NCI-H1436 (cell line): ENCODE measurements at regions not wholly inside any gene's neighbourhood (a gene's known extent, or its start where the extent isn't known, plus 50 kb on each side); places are given as distances from the start of the nearest gene placed in this dataset.
"Not testable (repeated sequence)": the region's sequence is repeated elsewhere in the genome, so short reads cannot be mapped to it uniquely, and the experiment has no call there.

Experiments
- DNase-seq: peaks from one replicate; lab custom pipeline; 2025; lab: John Stamatoyannopoulos, UW

DNA sequence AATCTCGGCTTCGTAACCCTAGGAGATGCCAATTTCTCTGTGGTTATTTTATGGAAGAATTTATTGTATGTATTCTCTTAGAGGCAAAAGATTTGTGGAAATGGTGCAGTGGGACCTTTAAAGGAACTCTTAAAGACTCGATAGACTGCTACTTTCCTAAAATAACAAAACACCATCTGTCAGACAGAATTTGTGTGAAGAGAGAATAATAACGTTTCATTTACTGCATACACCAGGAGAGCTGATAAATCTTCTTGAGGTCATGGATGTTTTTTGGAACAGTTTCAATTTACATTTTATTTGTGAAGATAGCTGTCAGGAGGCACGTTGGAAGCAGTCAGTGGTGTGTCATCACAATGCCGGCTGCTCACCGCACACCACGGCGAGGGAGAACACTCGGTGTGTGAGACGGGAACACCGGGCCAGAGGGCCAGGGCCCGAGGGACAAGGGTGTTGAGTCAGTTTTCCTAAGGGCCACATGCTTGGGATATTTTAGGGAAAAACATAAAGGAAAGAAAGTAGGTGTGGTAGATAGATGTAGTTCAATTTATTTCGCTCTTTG, 1681.0 kb upstream of the DDX18 start:
- no peak for DNase-seq

DNA sequence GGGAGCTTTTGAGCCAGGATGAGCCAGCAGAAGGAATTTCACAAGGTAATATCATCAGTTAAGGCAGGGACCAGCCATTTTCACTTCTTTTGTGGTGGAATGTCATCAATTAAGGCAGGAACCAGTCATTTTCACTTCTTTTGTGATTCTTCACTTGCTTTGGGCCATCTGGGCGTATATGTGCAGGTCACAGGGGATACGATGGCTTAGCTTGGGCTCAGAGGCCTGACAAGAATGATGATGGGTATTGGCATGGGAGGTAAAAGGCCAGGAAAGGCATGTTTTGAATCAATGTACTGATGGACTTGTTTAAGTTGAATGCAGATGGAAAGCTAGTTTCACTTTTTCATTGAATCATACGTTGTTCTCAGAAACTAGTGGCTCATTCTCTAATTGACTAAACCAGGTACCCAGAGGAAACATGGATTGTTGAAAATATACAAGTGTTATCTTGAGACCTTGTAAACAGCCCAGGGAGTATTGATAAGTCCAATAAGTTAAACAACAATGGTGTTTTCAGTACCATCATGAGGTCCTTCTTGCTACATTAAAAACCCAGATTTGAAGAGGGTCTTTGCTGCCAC, 1672.5 kb upstream of the DDX18 start:
- no peak for DNase-seq

DNA sequence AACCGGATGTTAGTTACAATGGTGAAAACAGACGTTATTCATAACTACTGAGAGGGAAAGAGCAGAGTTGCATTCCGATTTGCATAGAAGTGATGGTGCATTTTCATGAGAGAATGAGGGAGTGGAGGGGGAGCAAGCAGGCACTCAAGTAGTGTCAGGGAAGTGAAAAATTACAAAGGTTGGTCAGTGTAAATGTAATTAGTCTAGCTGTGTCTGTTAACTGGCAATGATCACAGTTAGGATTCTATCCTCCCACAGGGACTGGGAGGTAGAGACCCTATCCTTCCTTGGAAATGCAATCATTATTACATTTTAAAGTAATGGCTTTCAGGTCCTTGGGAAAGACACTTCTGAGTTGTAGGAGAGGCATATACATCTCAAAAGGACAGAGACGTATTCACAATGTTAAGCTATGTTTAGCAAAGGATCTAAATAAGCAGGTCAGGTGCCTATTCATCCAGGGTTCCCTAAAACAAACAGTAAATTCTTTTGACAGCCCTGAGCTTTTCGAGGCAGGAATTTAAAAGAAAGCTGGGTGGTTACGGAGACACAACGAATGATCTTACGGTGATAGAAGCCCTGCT, 1671.8 kb upstream of the DDX18 start:
- DNase-seq: no peak

DNA sequence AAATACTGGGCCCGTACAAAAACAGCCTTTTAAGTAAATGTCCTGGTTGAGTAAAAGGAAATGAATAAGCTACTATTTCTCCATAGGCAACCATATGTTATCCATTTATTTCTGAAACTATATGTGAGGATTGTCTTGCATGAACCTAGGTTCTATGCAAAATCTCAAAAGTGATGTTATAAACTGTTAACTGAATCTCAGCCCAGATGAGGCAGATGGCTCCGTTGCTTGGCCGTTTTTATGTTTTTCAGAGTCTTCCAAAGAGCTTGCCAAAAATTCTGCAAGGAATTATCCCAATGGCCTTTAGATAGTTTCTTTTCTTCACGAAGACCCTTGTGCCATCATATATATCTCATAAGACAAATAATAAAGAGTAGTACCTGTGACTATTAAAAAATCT, 1669.5 kb upstream of the DDX18 start:
- DNase-seq: no peak

DNA sequence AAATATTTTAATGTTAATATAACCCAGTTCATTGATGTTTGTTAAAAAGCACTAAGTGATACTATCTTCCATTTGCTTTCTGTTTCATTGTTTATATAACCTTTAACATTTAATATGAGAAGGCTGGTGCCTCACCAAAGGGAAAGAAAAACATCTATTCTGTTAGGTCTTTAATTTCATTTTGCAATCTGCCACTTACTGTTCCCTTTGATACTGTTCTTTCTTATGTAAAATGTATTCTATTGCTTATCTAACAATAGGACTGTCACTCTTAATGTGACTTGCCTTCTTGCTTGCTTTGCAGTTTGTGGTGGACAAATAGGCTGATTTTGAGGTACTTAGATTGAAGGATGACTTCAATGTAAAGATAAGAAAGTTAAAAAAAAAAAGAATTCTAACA, 1666.1 kb upstream of the DDX18 start:
- DNase-seq: no peak

DNA sequence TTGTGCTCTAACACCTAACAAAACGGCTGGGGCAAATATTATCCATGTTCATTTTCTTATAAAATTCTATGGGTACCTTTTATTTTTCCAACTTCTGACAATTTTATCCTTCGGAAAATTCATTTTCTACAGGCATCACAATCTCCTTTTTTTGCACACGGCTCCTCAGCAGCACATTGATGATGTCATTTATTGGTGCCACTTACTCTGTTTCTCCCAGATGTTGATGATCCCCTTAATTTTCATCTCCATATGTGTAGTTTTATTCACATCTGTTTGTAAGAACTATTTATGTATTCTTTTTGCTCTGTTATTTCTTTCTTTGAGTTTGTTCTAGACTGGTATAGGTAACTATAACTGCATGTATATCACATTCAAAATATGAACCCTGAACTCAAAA, 1660.8 kb upstream of the DDX18 start:
- no peak for DNase-seq

DNA sequence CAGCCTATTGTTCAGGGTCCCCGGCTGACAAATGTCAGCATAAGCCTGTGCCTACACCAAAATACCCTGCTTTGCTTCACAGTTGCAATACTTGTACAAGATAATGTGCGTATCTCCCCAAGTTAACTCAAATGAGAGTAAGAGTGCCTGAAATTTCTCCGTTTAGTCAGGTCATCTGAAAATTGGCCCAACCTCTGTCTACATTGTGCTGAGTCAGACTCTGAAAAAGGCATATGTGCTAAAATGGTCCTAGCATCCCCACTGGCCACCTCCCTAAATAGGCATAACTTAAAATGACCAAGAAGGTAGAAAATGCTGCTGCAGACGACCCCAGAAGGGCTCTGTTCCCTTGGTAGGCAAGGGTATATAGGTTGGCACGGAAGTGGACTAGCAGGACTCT, 1653.8 kb upstream of the DDX18 start:
- DNase-seq: no peak

DNA sequence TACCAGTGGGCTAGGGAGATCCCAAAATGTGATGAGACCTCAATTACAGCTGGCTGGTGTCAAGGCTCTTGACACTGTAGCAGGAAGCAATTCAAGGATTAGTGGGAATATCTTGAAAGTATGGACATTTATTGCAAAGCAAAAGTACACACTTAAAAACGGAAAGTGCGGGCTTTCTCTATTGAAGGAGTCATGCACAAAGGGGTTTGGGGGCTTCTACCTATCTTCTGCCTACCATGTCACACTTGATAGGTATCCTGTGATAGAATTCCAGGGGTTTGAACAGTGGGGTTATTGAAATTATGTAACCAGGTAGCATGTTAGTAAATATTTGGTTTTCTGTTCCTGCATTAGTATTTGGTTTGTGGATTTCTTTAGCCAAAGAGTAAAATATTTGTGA, 1652.1 kb upstream of the DDX18 start:
- DNase-seq: no peak

DNA sequence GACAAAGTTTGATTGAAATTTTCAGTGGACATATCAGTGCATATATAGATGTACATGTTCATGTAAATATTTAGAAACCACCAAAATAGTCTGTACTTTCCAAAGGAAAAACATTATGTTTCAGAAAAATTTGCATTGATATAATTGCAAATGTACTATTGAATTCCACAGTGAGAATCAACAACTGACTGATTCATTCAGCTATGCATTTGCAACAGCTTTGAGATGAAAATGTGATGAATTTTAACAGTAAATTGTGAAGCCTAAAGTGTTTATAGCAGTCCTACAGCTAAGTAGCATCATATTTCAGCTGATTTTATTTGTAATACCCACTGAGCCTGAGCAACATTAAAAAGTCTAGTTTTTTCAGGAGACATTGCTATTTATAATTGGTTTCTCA, 1647.4 kb upstream of the DDX18 start:
- DNase-seq: no peak

DNA sequence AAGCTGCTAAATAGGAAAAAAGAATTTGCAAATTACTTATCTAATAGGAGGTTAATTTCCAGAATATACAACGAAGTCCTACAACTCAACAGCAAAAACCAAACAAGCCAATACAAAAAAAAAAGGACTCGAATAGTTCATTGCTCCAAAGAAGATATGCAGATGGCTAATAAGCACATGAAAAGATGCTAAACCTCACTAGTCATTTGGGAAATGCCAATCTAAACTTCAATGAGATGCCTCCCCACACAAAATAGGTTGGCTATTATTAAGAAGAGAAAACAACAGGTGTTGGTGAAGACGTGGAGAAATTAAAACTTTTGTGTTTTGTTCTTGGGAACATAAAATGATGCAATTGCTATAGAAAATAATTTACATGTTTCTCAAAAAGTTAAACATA, 1634.4 kb upstream of the DDX18 start:
- no peak for DNase-seq

DNA sequence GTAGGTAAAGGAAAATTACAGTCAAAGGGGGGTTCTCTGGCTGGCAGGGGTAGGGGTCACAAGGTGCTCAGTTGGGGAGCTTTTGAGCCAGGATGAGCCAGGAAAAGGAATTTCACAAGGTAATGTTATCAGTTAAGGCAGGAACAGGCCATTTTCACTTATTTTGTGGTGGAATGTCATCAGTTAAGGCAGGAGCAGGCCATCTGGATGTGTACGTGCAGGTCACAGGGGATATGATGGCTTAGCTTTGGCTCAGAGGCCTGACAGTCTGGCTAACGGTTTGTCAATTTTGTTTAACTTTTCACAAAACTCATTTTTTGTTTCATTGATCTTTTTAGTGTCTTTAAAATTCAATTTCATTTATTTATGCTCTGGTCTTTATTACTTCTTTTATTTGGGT, 1623.8 kb upstream of the DDX18 start:
- not testable (repeated sequence) for DNase-seq

DNA sequence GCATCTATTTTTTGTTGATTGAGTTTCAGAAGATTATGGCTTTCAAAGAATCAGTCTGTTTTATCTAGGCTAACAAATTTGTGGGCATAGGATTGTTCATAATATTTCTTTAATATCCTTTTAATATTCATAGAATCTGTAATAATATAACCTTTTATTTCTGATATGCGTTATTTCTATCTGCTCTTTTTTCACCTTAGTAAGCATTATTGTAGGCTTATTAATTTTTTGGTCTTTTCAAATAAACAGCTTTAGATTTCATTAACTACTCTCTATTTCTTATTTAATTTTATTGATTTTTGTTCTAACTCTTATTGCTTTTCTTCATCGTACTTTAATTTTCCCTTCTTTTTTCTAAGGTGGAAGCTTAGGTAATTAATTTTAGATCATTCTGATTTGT, 1614.4 kb upstream of the DDX18 start:
- DNase-seq: no peak

DNA sequence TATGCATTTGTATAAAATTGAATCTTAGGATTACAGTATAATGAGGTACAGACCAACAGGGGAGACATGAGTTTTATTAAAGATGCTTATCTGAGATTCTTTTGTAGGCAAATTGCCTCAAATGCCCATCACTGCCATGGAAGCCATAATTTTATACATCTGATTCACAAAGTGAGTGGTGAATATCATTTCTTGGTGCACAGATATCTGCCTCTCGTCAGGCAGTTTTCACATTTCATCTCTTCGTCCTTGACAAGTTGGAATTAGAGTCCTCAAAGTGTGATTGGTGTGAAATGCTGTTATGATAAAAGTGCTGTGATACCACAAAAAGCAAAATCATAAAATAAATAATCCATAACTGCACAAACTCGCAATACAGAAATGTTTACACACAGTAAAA, 1602.8 kb upstream of the DDX18 start:
- no peak for DNase-seq

DNA sequence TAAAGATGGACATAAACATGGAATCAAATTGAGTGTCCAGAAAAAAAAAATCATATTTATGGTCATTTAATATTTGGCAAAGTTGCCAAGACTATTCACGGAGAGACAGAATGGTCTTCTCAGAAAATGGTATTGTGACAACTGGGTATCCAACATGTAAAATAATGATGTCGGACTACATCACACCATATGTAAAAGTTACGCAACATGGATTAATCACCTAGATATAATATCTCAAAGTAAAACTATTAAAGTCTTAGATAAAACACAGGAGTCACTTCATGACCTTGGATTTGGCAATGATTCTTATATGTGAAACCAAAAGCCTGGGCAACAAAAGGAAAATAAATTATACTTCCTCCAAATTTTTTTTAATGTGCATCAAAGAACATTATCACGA, 1591.7 kb upstream of the DDX18 start:
- no peak for DNase-seq

DNA sequence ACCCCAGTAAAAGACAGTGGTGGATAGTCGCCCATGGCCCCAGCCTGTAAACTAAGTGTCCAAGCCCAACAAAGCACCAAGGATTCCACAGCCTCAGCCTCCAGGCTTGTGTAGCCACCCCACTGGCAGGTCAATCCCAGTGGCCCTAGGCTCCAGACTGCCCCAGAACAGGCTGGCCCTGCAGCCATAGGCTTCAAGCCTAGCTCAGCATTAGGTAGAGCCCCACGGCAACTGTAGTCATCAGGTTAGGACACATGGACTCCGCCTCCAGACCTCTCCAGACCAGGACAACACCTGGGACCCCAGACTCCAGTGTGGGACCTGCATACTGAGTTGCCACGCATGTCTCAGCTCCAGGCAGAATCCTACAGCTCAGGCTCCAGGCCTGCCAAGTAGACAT, 1590.6 kb upstream of the DDX18 start:
- DNase-seq: no peak

DNA sequence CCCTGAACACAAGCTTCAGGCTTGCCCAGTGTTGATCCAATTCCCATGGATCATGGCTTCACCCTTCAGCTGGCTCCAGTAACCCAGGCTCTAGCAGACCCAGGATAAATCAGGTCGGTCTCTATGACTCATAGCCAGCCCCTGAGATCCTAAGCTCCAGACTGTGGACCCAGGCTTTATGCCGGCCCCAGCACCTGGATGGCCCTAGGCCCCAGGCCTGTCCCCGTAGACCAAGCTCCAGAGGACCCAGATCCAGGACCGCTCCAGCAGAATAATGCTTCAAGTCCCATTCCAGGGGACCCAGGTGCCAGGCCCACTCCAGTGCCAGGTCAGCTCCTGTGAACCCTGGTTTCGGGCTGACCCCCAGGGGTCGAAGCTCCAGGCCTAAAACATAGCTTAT, 1589.9 kb upstream of the DDX18 start:
- no peak for DNase-seq

DNA sequence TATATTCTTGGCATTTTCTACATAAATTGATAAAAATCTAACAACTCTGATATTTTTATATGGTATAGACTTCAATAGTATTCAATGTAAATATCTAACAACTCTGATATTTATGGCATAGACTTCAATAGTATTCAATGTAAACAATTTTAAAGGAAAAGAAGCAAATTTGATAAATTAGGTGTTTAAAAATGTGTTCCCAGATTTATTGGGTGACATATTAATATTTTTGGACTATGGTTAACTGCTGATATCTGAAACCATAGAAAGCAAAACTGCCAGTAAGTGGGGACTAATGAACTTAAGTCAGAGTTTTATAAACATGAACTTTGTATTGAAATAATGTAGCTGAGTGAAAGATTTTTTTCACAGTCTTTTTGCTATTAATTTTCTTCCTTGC, 1576.0 kb upstream of the DDX18 start:
- DNase-seq: no peak

DNA sequence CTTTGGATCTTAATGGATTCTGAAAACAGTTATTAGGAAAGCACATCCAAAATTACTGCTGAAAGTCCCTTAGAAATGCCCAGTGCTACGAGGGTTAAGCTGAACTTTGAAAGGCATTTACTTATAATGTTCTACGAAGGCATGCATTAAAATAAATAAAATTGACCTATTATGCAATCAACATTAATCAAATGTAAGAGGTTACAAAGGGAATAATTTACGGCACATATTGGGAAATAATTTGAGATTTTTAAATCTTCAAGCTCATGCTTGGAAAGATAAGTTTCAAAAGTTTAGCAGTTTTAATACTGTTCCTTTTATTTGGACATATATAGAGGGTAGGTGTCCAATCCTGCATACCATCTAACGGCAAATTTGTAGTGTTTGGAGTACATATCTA, 1564.1 kb upstream of the DDX18 start:
- no peak for DNase-seq

DNA sequence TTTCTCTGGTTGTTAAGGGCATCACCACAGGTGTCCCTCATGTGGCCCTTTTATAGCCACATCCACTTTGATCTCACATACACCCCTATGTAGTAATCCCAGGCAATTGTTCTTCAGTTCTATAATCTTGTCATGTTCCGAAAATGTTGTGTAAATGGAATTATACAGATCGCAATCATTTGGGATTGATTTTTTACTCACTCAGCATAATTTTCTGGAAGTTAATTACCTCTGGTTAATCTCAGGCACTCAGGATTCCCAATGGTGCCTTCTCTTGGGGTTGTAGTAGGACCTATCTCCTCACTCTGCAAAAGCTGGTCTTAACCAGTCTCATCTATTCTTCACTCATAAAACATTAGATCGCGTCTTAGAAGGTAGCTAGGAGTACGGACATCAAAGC, 1549.6 kb upstream of the DDX18 start:
- DNase-seq: no peak

DNA sequence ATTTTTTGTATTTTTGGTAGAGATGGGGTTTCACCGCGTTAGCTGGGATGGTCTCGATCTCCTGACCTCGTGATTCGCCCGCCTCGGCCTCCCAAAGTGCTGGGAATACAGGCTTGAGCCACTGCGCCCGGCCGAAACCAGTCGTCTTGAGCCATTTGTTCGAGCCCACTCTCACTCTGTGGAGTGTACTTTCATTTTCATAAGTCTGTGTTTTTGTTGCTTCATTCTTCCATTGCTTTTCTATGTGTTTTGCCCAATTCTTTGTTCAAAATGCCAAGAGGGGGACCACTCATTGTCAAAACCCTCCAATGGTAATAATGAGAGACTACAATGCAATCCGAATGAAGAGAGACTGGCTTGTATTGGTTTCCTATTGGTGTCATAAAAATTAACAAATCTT, 1545.5 kb upstream of the DDX18 start:
- DNase-seq: no peak

DNA sequence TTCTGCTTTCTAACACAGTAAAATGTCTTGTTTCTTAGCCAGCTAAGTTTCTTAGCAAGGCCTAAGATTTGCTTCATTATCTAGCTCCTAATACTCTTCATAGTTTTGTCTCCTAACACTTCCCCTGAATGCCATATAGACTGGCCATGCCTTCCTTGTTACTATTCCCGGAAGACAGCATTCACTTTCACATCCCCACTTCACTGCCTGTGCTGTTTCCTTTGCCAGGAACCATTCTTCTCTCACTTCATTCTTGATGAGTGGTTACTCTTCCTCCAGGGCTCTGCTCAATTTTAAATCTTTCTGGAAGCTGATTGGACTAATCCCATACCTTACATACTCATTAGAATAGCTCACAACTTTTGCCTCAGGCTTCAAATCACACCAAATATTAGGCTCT, 1510.2 kb upstream of the DDX18 start:
- no peak for DNase-seq

DNA sequence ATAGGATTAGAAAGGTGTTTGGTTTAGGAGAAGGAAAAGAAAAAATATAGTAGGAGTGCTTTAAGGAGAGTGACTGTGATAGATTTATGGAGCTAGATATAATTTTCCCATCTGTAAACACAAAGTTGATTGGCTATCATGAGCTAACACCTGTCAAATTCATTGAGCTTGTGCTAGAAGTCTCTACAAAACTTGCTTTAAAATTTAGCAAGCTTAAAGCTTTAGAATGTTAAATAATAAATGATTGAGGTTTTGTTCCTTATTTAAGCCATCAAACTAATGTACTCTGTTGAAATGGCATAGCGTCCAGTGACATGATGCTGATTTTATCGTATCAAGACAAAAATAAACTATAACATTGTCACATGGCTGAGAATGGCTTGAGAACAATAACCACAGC, 1497.4 kb upstream of the DDX18 start:
- no peak for DNase-seq

DNA sequence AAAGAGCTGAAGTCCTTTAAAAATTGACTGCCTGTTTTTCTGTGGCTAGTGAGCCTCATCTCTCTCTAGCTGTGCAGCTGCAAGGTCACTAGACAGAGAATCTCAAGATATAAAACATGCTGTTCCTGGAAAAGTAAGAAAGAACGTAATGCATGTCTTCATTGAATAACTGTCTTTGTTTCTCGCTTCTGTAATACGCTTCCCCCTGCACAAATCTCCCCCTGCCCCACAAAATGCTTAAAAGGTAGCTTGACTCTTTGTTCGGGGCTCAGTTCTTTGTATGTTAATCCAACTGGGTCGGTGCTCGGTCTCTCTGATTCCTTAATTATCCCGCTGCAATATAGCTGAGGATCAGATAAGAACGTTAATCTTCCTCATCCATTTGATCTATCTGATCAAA, 1495.9 kb upstream of the DDX18 start:
- DNase-seq: not testable (repeated sequence)

DNA sequence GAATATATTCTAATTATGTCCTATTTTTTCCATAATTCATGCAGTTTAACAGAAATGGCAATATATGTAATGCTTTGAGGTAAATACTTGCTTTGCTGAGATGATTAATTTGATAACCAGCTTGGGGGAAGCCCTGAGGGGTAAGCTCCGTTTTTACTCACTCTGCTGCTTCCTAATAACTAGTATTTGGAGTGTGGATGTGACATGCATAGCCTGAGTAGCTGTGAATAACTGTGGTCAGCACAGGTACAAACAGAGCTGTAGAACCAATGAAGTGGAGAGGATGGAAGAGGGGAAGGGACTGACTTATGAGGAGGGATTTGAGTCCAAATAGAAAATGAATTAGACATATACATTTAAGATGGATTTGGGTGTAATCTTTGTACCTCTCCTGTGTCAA, 1495.5 kb upstream of the DDX18 start:
- no peak for DNase-seq
